K562 (cell line): ENCODE measurements at regions not wholly inside any gene's neighbourhood (a gene's known extent, or its start where the extent isn't known, plus 50 kb on each side); places are given as distances from the start of the nearest gene placed in this dataset.

Source experiments
- ATAC-seq: fragments of 200-7000 bp; cut with Tn5 transposase; 3 replicates; pipeline ENCODE4 v1.9.1; 2020; ENCODE audit warnings: moderate library complexity
- BruUV-seq: library from RNA; stranded (reverse); fragments of 400-500 nt; replicated peaks from 2 replicates; lab custom pipeline; 2021; lab: Mats Ljungman, UMichigan
- CTCF ChIA-PET: fragments of 300-600 bp; formaldehyde crosslinking; extraction: SDS; loops from one replicate; lab custom pipeline; 2021; ENCODE audit warnings: low intra/inter-chr PET ratio; lab: Yijun Ruan, JAX
- POLR2A ChIA-PET: fragments of 300-600, 350-650 bp; sonication (Branson Sonifier 250); formaldehyde crosslinking; extraction: SDS; loops from one replicate; lab custom pipeline; 2021; ENCODE audit warnings: antibody characterized with exemption, inconsistent platforms; lab: Yijun Ruan, JAX
- DNase-seq, 4 experiments: peaks; one replicate each; pipeline versions ENCODE4 v3.0.0 to v3.0.0-alpha.2; 2011 to 2018; ENCODE audit warnings: low spot score in 3 of 4, mixed read lengths in 3 of 4; ENCODE audit errors: extremely low read depth in 1 of 4
- FAIRE-seq: peaks from 2 replicates; lab custom pipeline; 2011; peaks lifted over from hg19 to GRCh38; lab: Jason Lieb, UNC
- H2AFZ ChIP-seq: 2 replicates; pipeline ENCODE4 v1.6.0; 2011; ENCODE audit warnings: low read depth, low read length, control low read depth, inconsistent platforms
- H3K27ac ChIP-seq: fragments of 200-600 bp; 3 replicates; pipeline ENCODE4 v1.8.0; 2011; ENCODE audit warnings: low read depth, mild to moderate bottlenecking, control low read depth, inconsistent platforms, low read length, moderate library complexity, mixed read lengths; ENCODE audit errors: extremely low read depth
- H3K27me3 ChIP-seq, 2 experiments: fragments of 300-600 bp in 1 of 2; 2 replicates in 1 of 2; 3 replicates in 1 of 2; pipeline versions ENCODE4 v1.6.0 to v1.8.0; 2011; ENCODE audit warnings: inconsistent platforms in 2 of 2, low read length in 2 of 2, mild to moderate bottlenecking in 1 of 2, mixed read lengths in 1 of 2, moderate library complexity in 1 of 2; ENCODE audit not compliant: control insufficient read depth in 2 of 2, insufficient read depth in 2 of 2
- H3K36me3 ChIP-seq: fragments of 300-600 bp; 3 replicates; pipeline ENCODE4 v1.8.0; 2011; ENCODE audit warnings: mild to moderate bottlenecking, low read length, inconsistent platforms; ENCODE audit not compliant: control insufficient read depth, insufficient read depth
- H3K4me1 ChIP-seq, 2 experiments: fragments of 200-600 bp in 1 of 2; replicated peaks in 1 of 2; 2 replicates in 1 of 2; 3 replicates in 1 of 2; pipeline versions ENCODE4 v1.5.1 to v1.8.0; 2011; ENCODE audit warnings: inconsistent platforms in 2 of 2, low read length in 2 of 2, mild to moderate bottlenecking in 1 of 2, mixed read lengths in 1 of 2, moderate library complexity in 1 of 2; ENCODE audit not compliant: control insufficient read depth in 2 of 2, insufficient read depth in 2 of 2
- H3K4me2 ChIP-seq: 2 replicates; pipeline ENCODE4 v1.6.1; 2011; ENCODE audit warnings: low read length, control low read depth, inconsistent platforms, mixed read lengths; ENCODE audit not compliant: insufficient read depth
- H3K4me3 ChIP-seq: fragments of 200-600 bp; sonication (generic), shearing (Covaris generic); 2 replicates; pipeline ENCODE4 v1.5.1; 2016; ENCODE audit warnings: control low read depth, inconsistent platforms
- H3K79me2 ChIP-seq: fragments of 200-600 bp; 3 replicates; pipeline ENCODE4 v1.8.0; 2011; ENCODE audit warnings: low read length, inconsistent platforms; ENCODE audit not compliant: control insufficient read depth, insufficient read depth
- H3K9ac ChIP-seq, 2 experiments: 2 replicates each; pipeline versions ENCODE4 v1.6.0 to v1.6.1; 2011; ENCODE audit warnings: low read depth in 2 of 2, low read length in 2 of 2, control low read depth in 1 of 2, inconsistent platforms in 1 of 2, mild to moderate bottlenecking in 1 of 2, mixed read lengths in 1 of 2; ENCODE audit not compliant: insufficient read depth in 1 of 2
- H3K9me1 ChIP-seq: one replicate; pipeline ENCODE4 v1.6.0; 2011; ENCODE audit warnings: inconsistent platforms, mild to moderate bottlenecking, low read length, moderate library complexity; ENCODE audit not compliant: control insufficient read depth, insufficient read depth
- H3K9me3 ChIP-seq: replicated peaks from 2 replicates; pipeline ENCODE4 v1.5.1; 2011; ENCODE audit warnings: low read depth, low read length, inconsistent platforms; ENCODE audit not compliant: control insufficient read depth, insufficient read depth
- H4K20me1 ChIP-seq: replicated peaks from 2 replicates; pipeline ENCODE4 v1.6.1; 2011; ENCODE audit warnings: low read length, inconsistent platforms, mixed read lengths; ENCODE audit not compliant: control insufficient read depth, insufficient read depth
- RBM14 ChIP-seq: fragments of 200-400 bp; formaldehyde crosslinking; IDR thresholded peaks from 2 replicates; pipeline ENCODE4 v1.6.1; 2018; ENCODE audit warnings: low read depth, mild to moderate bottlenecking, low read length, moderate library complexity, borderline replicate concordance; ENCODE audit not compliant: insufficient read depth
- WGBS: fragments of 100-300 bp; shearing (Covaris generic); methylation state at CpG from one replicate; pipeline ENCODE4 v1.1.6; 2016; ENCODE audit warnings: low coverage, mixed read lengths; ENCODE audit not compliant: insufficient coverage; ENCODE audit errors: missing lambda C conversion rate; 5-methylcytosine and 5-hydroxymethylcytosine counted together
- in situ Hi-C: fragments of 300-500 bp; cut with MboI; formaldehyde crosslinking; loops from 4 replicates; pipeline ENCODE4 v1.15.0; 2018; ENCODE audit warnings: inconsistent platforms, mixed read lengths
- intact Hi-C: fragments of 100-400 bp; cut with micrococcal nuclease; formaldehyde crosslinking; loops from 2 replicates; pipeline ENCODE4 v1.14.2; 2022
- TF ChIP-seq, protein P1 (sequence below), 3 experiments: IDR thresholded peaks in 2 of 3; conservative IDR thresholded peaks in 1 of 3; 2 replicates each; pipeline ENCODE4 v1.5.1; 2011 to 2012; ENCODE audit warnings: low read length in 3 of 3, mild to moderate bottlenecking in 3 of 3, control low read depth in 2 of 3, improper control_type of control experiment in 1 of 3, inconsistent platforms in 1 of 3, low read depth in 1 of 3, mixed read lengths in 1 of 3, moderate library complexity in 1 of 3; ENCODE audit not compliant: insufficient read depth in 2 of 3

- Histone ChIP-seq H4K20me1 (no peaks in the 10 kb centered on the region), H2AFZ (no peak overlapping the region), H3K4me1 (no peaks in the 10 kb centered on the region), H3K36me3 (no peaks in the 10 kb centered on the region), H3K4me3 (no peak overlapping the region), H3K4me2 (no peak overlapping the region), H3K9ac (no peak overlapping the region), H3K9me1 (no peaks in the 10 kb centered on the region), H3K27me3 (no peaks in the 10 kb centered on the region), H3K27ac (no peak overlapping the region), H3K79me2 (no peaks in the 10 kb centered on the region), H3K9me3 (no peaks in the 10 kb centered on the region)
- ChIA-PET CTCF (no interaction called here), POLR2A (no interaction called here)
- 0% methylated on average over 3 of the region's 3 CpGs for WGBS
- BruUV-seq: no TSS peak
- in situ Hi-C loops (no loop called here), intact Hi-C loops (loop anchor here (1.0 kb wide), 1 partner anchor 19 kb away; no protein-coding TSS in a partner anchor)
- ATAC-seq (no peak), FAIRE-seq (no peak), DNase-seq (no peak)
- TF ChIP-seq, protein P1, sequence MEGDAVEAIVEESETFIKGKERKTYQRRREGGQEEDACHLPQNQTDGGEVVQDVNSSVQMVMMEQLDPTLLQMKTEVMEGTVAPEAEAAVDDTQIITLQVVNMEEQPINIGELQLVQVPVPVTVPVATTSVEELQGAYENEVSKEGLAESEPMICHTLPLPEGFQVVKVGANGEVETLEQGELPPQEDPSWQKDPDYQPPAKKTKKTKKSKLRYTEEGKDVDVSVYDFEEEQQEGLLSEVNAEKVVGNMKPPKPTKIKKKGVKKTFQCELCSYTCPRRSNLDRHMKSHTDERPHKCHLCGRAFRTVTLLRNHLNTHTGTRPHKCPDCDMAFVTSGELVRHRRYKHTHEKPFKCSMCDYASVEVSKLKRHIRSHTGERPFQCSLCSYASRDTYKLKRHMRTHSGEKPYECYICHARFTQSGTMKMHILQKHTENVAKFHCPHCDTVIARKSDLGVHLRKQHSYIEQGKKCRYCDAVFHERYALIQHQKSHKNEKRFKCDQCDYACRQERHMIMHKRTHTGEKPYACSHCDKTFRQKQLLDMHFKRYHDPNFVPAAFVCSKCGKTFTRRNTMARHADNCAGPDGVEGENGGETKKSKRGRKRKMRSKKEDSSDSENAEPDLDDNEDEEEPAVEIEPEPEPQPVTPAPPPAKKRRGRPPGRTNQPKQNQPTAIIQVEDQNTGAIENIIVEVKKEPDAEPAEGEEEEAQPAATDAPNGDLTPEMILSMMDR (IDR thresholded peaks at IDR 0.05 in 2 of 3, conservative IDR thresholded peaks at IDR 0.05 in 1 of 3; ENCODE audit: insufficient read depth in 2 of 3, low read depth in 1 of 3, low read length in 3 of 3): no peak
- no peak for TF ChIP-seq RBM14
Observed at GRCh38 chr2:236434593-236434992, 135.0 kb upstream of the ACKR3 start.
